ENCODE measurements at regions not wholly inside any gene's neighbourhood (a gene's known extent, or its start where the extent isn't known, plus 50 kb on each side); places are given as distances from the start of the nearest gene placed in this dataset.
"Not testable (repeated sequence)": the region's sequence is repeated elsewhere in the genome, so short reads cannot be mapped to it uniquely, and the experiment has no call there.

DNA sequence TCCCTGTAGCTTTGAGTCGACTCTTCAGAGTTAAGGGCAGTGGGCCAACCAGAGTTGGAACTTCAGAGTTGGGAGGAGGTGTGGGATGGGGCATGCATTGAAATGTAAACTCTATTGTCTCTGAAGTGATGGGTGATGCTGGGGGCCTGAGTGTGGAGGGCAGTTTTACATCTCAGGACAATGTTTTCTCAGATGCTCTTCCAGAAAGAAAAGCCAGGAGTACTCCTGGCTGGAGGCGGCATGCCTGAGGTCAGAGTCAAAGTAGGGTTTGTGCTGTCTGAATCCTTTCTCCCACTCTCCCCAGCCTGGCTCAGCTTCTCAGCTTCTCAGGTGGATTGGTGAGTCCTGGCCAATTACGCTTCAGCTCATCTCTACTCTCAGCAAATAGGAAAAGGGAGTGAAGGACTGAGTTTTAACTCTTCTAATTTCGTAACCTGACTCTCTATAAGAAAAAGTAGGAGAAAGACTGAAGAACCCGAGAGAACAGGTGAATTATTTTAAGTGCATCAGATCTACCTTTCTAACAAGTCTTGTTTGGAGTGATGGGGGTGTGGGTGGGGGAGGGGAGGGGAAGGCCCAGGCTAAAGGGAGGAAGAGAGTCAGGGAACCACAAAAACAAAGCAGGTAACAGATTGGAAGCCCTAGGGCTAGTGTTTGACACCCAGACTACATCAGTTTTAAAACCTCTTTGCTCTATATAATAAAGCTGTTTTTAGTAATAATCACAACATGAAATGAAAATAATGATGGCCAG, 107.5 kb upstream of the PELI1 start:
- Histone ChIP-seq H3K36me3 (replicated peaks; ENCODE audit: control insufficient read depth, insufficient read depth, low read length) (peaks cover 1% of the 10 kb centered on the region; the same call in 1 of the 2 replicates), H3K4me3 (ENCODE audit: insufficient read depth, low read depth, low read length) (peak overlapping the region; percentile 1; the same call in 1 of the 2 replicates), H3K27me3 (ENCODE audit: control insufficient read depth, insufficient read depth, low read length) (no peaks in the 10 kb centered on the region)
- DNase-seq = peak; percentile 48

DNA sequence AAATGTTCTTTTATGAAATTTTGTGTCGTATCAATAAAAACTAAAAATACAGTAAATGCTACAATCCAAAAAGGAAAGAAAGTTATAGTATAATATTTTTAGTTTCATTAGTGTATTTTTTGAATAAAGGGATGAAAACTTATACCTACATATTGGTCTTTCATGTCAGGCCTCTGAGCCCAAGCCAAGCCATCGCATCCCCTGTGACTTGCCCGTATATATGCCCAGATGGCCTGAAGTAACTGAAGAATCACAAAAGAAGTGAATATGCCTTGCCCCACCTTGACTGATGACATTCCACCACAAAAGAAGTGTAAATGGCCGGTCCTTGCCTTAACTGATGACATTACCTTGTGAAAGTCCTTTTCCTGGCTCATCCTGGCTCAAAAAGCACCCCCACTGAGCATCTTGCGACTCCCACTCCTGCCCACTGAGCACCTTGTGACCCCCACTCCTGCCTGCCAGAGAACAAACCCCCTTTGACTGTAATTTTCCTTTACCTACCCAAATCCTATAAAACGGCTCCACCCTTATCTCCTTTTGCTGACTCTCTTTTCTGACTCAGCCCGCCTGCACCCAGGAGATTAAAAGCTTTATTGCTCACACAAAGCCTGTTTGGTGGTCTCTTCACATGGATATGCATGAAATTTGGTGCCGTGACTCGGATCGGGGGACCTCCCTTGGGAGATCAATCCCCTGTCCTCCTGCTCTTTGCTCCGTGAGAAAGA, 108.2 kb upstream of the PELI1 start:
- not testable (repeated sequence) for H3K36me3 ChIP-seq (replicated peaks; ENCODE audit: control insufficient read depth, insufficient read depth, low read length); DNase-seq; H3K27me3 ChIP-seq (ENCODE audit: control insufficient read depth, insufficient read depth, low read length)
- peak overlapping the region; percentile 55 for H3K4me3 ChIP-seq (ENCODE audit: insufficient read depth, low read depth, low read length)

DNA sequence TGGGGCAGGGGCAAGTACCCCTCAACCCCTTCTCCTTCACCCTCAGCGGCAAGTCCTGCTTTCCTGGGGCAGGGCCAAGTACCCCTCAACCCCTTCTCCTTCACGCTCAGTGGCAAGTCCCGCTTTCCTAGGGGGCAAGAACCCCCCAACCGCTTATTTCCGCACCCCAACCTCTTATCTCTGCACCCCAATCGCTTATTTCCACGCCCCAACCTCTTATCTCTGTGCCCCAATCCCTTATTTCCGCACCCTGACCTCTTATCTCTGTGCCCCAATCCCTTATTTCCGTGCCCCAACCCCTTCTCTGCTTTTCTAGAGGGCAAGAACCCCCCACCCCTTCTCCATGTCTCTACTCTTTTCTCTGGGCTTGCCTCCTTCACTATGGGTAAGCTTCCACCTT, 109.2 kb upstream of the PELI1 start:
- H3K36me3 ChIP-seq (replicated peaks; ENCODE audit: control insufficient read depth, insufficient read depth, low read length); H3K27me3 ChIP-seq (ENCODE audit: control insufficient read depth, insufficient read depth, low read length); DNase-seq: not testable (repeated sequence)
- H3K4me3 ChIP-seq (ENCODE audit: insufficient read depth, low read depth, low read length) = peak overlapping the region; percentile 55

DNA sequence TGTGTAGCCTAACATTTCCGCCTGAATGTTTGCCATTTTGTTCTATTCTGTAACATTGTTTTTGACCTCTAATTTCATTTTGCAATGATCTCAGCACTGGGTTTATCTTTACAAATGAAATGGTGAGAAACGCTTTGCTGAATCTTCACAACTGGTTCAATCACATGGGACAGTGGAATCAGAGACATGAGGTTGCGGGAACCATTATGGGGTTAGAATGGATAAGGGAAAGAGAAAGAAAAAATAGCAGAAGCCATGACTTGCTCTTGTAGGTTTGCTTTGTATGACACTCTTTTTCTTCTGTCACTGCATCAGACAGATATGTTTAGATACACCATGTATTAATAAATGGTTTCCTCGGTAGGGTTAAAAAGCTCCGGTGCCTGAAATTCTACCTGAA, 114.3 kb upstream of the PELI1 start:
- peaks cover 19% of the 10 kb centered on the region for H3K36me3 ChIP-seq (replicated peaks; ENCODE audit: control insufficient read depth, insufficient read depth, low read length)
- DNase-seq = no peak
- H3K27me3 ChIP-seq (ENCODE audit: control insufficient read depth, insufficient read depth, low read length) = no peaks in the 10 kb centered on the region
- H3K4me3 ChIP-seq (ENCODE audit: insufficient read depth, low read depth, low read length) = no peak overlapping the region

DNA sequence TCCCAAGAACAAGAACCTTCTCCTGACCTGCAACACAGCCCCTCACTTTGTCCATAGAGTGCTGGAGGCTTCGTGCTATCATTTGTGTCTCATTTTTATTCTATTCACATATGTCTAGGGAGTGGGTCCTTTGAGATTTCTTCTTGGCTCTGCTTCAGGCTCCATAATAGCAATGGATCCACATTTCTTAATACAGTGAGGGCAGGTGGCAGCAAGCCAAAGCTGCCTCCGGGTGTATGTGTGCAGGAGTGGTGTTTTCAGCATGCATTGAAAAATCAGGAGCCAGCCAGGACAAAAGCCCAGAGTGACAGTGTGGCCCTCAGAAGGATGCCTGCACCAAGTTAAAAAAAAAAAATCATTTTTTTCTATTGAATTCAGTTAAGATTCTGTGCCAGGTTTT, 115.1 kb upstream of the PELI1 start:
- H3K36me3 ChIP-seq (replicated peaks; ENCODE audit: control insufficient read depth, insufficient read depth, low read length) = peaks cover 19% of the 10 kb centered on the region
- no peaks in the 10 kb centered on the region for H3K27me3 ChIP-seq (ENCODE audit: control insufficient read depth, insufficient read depth, low read length)
- no peak overlapping the region for H3K4me3 ChIP-seq (ENCODE audit: insufficient read depth, low read depth, low read length)
- no peak for DNase-seq

DNA sequence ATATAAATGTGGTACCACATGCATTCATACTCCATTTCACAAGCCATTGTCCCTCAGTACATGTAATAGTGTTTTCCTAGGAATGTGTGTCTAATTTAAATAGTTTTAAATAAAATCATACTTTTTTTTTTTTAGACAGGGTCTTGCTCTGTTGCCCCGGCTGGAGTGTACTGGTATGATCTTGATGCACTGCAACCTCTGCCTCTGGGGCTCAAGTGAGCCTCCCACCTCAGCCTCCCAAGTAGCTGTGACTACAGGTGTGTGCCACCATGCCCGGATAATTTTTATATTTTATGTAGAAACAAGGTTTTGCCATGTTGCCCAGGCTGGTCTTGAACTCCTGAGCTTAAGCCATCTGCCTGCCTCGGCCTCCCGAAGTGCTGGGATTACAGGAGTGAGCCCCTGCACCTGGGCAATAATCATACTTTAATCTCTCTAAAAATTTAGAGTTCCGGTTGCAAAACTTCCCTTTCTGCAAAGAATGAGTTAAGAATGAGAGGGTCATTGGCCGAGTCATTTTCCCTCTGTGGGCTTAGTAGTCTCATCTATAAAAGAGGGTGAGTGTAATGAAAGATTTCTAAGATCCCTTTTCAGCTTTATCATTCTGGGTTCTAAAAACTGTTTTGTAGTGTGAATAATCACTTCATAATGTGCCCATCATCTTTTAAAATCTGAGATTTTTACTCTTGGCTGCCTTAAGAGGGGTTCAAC, 116.0 kb upstream of the PELI1 start:
- Histone ChIP-seq H3K4me3 (ENCODE audit: insufficient read depth, low read depth, low read length) (no peak overlapping the region), H3K36me3 (replicated peaks; ENCODE audit: control insufficient read depth, insufficient read depth, low read length) (peaks cover 21% of the 10 kb centered on the region), H3K27me3 (ENCODE audit: control insufficient read depth, insufficient read depth, low read length) (no peaks in the 10 kb centered on the region)
- no peak for DNase-seq

DNA sequence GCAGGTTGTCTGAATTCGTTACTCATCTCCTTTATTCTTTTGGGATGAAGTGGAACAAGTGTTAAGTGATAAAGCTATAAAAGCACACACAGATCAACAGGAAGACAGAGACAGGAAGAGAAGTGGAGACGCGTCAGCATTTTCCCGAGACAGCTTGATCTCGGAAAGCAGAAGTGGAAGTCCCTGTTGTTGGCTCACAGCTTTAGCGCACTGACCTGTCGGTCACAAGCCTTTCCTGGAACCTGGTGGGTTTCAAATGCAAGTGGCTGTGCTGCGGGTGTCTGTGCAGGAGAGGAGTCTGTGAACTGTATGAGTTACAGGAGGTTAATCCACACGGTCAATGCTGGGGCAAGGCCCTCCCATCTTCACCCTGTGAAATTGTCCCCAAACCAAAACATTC, 116.6 kb upstream of the PELI1 start:
- no peak for DNase-seq
- H3K4me3 ChIP-seq (ENCODE audit: insufficient read depth, low read depth, low read length) = no peak overlapping the region
- peaks cover 21% of the 10 kb centered on the region for H3K36me3 ChIP-seq (replicated peaks; ENCODE audit: control insufficient read depth, insufficient read depth, low read length)
- H3K27me3 ChIP-seq (ENCODE audit: control insufficient read depth, insufficient read depth, low read length) = no peaks in the 10 kb centered on the region

DNA sequence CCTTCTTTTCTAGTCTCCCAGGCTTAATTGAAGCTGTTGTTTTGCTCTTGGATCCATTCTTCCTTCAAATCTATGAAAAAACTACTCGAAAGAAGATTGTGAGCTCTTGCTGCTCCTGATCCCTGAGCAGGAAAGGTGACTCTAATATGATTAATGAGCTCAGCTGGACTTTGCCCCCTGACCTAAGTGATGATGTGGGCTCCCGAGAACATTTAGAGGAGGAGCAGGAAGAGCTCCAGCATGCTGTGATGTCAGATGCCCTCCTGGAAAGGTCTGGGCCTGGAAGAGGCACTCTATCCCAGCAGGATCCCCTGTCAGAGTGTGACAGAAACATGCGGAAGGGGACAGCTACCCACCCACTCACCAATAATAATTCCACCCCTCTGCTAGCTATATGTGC, 117.9 kb upstream of the PELI1 start:
- no peak for DNase-seq
- peaks cover 20% of the 10 kb centered on the region for H3K36me3 ChIP-seq (replicated peaks; ENCODE audit: control insufficient read depth, insufficient read depth, low read length)
- H3K27me3 ChIP-seq (ENCODE audit: control insufficient read depth, insufficient read depth, low read length) = no peaks in the 10 kb centered on the region
- H3K4me3 ChIP-seq (ENCODE audit: insufficient read depth, low read depth, low read length) = no peak overlapping the region

DNA sequence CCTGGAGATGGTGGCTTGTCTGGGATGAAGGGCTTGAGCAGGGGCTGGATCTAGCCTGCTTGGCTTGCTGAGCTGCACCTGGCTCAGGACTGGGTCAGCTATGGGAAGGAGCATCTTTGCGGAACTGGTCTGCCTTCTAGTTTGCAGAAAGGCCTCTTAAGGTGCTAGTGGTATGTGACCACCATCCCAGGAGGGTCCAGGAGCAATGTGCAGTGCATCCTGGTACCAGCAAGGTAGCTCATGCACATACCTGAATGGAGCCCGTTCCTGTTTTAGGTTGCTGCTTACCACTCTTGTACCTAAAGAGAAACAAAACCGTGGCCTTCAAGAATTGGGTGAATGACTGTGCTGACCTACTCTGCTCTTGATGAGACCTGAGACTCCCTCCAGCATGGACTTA, 118.6 kb upstream of the PELI1 start:
- Histone ChIP-seq H3K36me3 (replicated peaks; ENCODE audit: control insufficient read depth, insufficient read depth, low read length) (peaks cover 20% of the 10 kb centered on the region), H3K4me3 (ENCODE audit: insufficient read depth, low read depth, low read length) (no peak overlapping the region), H3K27me3 (ENCODE audit: control insufficient read depth, insufficient read depth, low read length) (no peaks in the 10 kb centered on the region)
- no peak for DNase-seq

DNA sequence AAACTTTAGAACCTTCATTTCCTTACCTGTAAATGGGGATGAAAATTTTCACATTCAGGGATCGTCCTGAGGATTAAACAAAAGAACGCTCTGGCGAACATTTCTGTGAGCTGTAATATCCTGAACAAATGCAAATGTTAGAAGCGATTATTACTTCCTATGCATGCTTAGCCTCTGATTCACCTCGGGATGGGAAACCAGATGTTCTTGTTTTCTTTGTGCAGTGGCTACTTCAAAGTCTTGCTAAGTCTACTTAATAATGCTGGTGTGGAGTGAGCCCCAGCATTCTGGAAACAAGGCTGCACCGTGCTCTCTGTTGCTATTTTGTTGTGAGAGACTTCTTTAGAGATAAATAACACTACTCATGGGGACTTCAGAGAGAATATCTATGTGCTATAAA, 119.1 kb upstream of the PELI1 start:
- Histone ChIP-seq H3K27me3 (ENCODE audit: control insufficient read depth, insufficient read depth, low read length) (no peaks in the 10 kb centered on the region), H3K4me3 (ENCODE audit: insufficient read depth, low read depth, low read length) (no peak overlapping the region), H3K36me3 (replicated peaks; ENCODE audit: control insufficient read depth, insufficient read depth, low read length) (peaks cover 20% of the 10 kb centered on the region)
- no peak for DNase-seq

DNA sequence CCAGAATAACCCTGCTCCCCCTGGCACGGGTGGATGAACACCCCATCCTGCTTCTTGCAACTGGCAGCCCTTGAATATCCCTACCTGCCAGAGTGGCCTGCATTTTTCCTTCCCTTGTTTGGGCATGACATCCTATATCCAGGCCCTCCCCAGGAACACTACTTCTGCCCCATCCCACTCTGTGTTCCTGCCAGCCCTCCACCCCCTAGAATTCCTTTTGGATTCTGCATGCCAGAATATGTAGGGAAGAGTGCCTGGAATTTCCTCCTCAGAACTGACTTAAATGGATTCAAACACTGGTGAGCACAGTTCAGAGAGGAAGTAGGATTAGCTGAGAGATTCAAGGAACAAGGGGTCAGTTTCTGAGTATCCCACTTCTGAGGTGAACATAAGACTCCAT, 123.5 kb upstream of the PELI1 start:
- Histone ChIP-seq H3K27me3 (ENCODE audit: control insufficient read depth, insufficient read depth, low read length) (no peaks in the 10 kb centered on the region), H3K36me3 (replicated peaks; ENCODE audit: control insufficient read depth, insufficient read depth, low read length) (peaks cover 2% of the 10 kb centered on the region), H3K4me3 (ENCODE audit: insufficient read depth, low read depth, low read length) (no peak overlapping the region)
- peak; percentile 15 for DNase-seq

DNA sequence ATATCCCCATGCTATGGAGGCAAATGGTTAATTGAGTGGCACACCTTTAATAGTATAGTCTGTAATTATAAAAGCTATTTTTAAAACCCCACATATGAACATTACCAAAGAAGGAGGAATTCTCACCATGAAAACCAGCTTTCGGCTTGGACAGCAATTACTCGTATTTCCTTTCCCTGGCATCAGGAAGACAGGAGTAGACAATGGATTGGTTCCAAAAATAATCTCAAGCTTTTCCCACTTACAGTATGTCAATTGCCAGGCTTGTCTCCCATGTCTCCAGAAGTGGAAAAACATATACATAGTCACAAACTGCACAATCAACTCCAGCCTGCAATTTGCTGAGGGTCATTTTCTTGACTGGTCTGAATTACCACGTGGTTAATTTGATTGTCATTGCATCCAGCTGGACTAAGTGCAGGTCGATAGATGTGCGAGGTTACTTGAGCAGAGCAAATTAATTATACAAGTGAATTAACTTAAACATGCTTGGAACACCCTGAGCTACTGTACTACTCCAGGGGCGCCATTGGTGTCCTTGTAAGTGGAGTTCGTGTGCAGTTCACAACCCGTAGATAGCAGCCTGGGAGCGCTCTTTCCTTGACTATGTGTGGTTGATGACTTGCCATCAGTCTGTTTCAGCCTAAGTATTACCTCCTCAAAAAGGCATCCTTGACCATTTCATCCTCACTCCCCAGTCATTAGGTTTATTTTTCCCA, 124.3 kb upstream of the PELI1 start:
- H3K4me3 ChIP-seq (ENCODE audit: insufficient read depth, low read depth, low read length) = no peak overlapping the region
- DNase-seq = no peak
- H3K27me3 ChIP-seq (ENCODE audit: control insufficient read depth, insufficient read depth, low read length) = no peaks in the 10 kb centered on the region
- peaks cover 2% of the 10 kb centered on the region for H3K36me3 ChIP-seq (replicated peaks; ENCODE audit: control insufficient read depth, insufficient read depth, low read length)

DNA sequence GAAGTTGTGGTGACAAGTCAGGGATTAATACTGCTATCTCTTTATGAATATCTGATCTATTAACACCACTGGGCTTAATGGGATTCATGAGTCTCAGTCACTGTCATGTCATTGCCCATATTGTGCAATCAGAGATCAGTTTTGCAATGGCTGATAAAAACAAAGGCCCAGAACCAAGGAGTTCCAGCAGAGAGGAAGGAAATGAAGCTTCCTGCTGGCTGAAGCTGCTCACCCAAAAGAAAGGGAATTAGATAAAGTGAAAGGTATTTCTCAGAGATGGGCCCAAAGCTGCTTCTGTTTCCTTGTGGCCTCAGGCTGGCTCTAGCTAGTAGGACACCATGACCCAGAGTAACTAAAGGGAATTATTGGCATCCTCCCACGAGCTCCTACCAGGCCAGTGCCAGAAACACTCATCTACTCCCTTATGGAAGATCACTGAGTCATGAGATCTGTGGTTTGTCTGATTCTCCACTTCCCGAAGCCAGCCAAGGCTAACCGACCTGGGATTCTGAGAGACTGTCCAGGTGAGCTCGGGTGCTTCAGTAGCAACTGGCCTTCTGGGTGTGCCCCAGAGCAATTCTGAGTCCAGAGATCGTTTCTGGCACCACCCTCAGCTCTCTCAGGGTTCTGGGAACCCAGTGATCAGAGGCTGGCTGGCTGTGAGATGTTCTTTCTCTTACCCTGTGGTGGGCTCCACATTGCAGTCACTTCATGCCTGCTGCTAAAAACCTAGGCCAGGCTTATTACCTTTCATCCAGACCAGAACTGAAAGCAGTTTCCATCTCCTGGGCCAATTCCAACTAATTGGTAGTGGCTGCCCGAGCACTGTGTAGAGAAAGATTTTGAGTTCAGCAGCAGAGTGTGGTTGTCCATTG, 129.5 kb upstream of the PELI1 start:
- no peaks in the 10 kb centered on the region for H3K36me3 ChIP-seq (replicated peaks; ENCODE audit: control insufficient read depth, insufficient read depth, low read length)
- DNase-seq = no peak
- no peaks in the 10 kb centered on the region for H3K27me3 ChIP-seq (ENCODE audit: control insufficient read depth, insufficient read depth, low read length)
- no peak overlapping the region for H3K4me3 ChIP-seq (ENCODE audit: insufficient read depth, low read depth, low read length)
